HEK293 (cell line): ENCODE measurements at regions not wholly inside any gene's neighbourhood (a gene's known extent, or its start where the extent isn't known, plus 50 kb on each side); places are given as distances from the start of the nearest gene placed in this dataset.
"Not testable (repeated sequence)": the region's sequence is repeated elsewhere in the genome, so short reads cannot be mapped to it uniquely, and the experiment has no call there.

Experiments
- CTCF ChIA-PET: fragments of 350-600 bp; formaldehyde crosslinking; extraction: SDS; loops from one replicate; lab custom pipeline; 2021; ENCODE audit warnings: antibody characterized with exemption; lab: Yijun Ruan, JAX
- POLR2A ChIA-PET: fragments of 300-600 bp; formaldehyde crosslinking; extraction: SDS; loops from one replicate; lab custom pipeline; 2020; ENCODE audit warnings: antibody characterized with exemption, inconsistent platforms; lab: Yijun Ruan, JAX
- H3K27ac ChIP-seq: fragments of 200-500 bp; sonication (Bioruptor generic); 2 replicates; pipeline ENCODE4 v1.5.1; 2014; ENCODE audit warnings: low read depth, low read length, control low read depth, inconsistent platforms; ENCODE audit errors: extremely low read depth
- H3K36me3 ChIP-seq, 2 experiments: fragments of 200-500 bp in 1 of 2; sonication (Bioruptor generic) in 1 of 2; 1 replicate in 1 of 2; 2 replicates in 1 of 2; pipeline ENCODE4 v1.5.1; 2014 to 2017; ENCODE audit warnings: inconsistent platforms in 2 of 2, low read length in 2 of 2; ENCODE audit not compliant: control insufficient read depth in 2 of 2, insufficient read depth in 1 of 2
- H3K4me1 ChIP-seq: fragments of 200-500 bp; sonication (Bioruptor generic); 2 replicates; pipeline ENCODE4 v1.5.1; 2014; ENCODE audit warnings: mild to moderate bottlenecking, low read length, inconsistent platforms; ENCODE audit not compliant: control insufficient read depth, insufficient read depth
- H3K4me3 ChIP-seq: 2 replicates; pipeline ENCODE4 v1.5.1; 2011; ENCODE audit warnings: low read depth, mild to moderate bottlenecking, control low read depth, low read length, moderate library complexity
- H3K9me3 ChIP-seq: fragments of 200-500 bp; sonication (Bioruptor generic); 2 replicates; pipeline ENCODE4 v1.5.1; 2014; ENCODE audit warnings: low read depth, low read length, inconsistent platforms; ENCODE audit not compliant: control insufficient read depth, insufficient read depth
- GLI2 ChIP-seq: fragments of 450-650 bp; formaldehyde crosslinking; IDR thresholded peaks from 2 replicates; pipeline ENCODE4; 2017; ENCODE audit warnings: missing biosample characterization, missing genetic modification characterization, low read depth, borderline replicate concordance
- GLI4 ChIP-seq: fragments of 450-650 bp; formaldehyde crosslinking; IDR thresholded peaks from 2 replicates; pipeline ENCODE4 v1.5.1; 2016; ENCODE audit warnings: missing biosample characterization, missing genetic modification characterization
- KLF8 ChIP-seq: fragments of 450-650 bp; formaldehyde crosslinking; IDR thresholded peaks from 2 replicates; pipeline ENCODE4 v1.5.1; 2016; ENCODE audit warnings: missing biosample characterization, missing genetic modification characterization
- ZFHX2 ChIP-seq: fragments of 450-650 bp; formaldehyde crosslinking; conservative IDR thresholded peaks from 2 replicates; pipeline ENCODE4 v1.5.1; 2016; ENCODE audit warnings: missing biosample characterization, missing genetic modification characterization
- ZNF112 ChIP-seq: fragments of 450-650 bp; formaldehyde crosslinking; IDR thresholded peaks from 2 replicates; pipeline ENCODE4 v1.5.0; 2017; ENCODE audit warnings: missing biosample characterization, missing genetic modification characterization
- ZNF121 ChIP-seq: fragments of 450-650 bp; formaldehyde crosslinking; IDR thresholded peaks from 2 replicates; pipeline ENCODE4 v1.5.1; 2016; ENCODE audit warnings: missing biosample characterization, missing genetic modification characterization
- ZNF175 ChIP-seq: fragments of 450-650 bp; formaldehyde crosslinking; IDR thresholded peaks from 2 replicates; pipeline ENCODE4 v1.5.1; 2016; ENCODE audit warnings: missing biosample characterization, missing genetic modification characterization
- ZNF211 ChIP-seq: fragments of 450-650 bp; formaldehyde crosslinking; IDR thresholded peaks from 2 replicates; pipeline ENCODE4 v1.5.1; 2016; ENCODE audit warnings: low read depth, missing biosample characterization, missing genetic modification characterization
- ZNF214 ChIP-seq: fragments of 450-650 bp; formaldehyde crosslinking; IDR thresholded peaks from 2 replicates; pipeline ENCODE4 v1.5.1; 2017; ENCODE audit warnings: missing biosample characterization, mild to moderate bottlenecking, missing genetic modification characterization, borderline replicate concordance
- ZNF221 ChIP-seq: fragments of 450-650 bp; formaldehyde crosslinking; IDR thresholded peaks from 2 replicates; pipeline ENCODE4 v1.5.1; 2017; ENCODE audit warnings: missing biosample characterization, missing genetic modification characterization, borderline replicate concordance
- ZNF223 ChIP-seq: fragments of 450-650 bp; formaldehyde crosslinking; IDR thresholded peaks from 2 replicates; pipeline ENCODE4 v1.5.1; 2016; ENCODE audit warnings: missing biosample characterization, missing genetic modification characterization
- ZNF37A ChIP-seq: fragments of 450-650 bp; IDR thresholded peaks from 2 replicates; pipeline ENCODE4 v1.5.1; 2018; ENCODE audit warnings: missing biosample characterization, missing genetic modification characterization
- ZNF529 ChIP-seq: fragments of 450-650 bp; formaldehyde crosslinking; IDR thresholded peaks from 2 replicates; pipeline ENCODE4 v1.5.1; 2017; ENCODE audit warnings: missing genetic modification characterization, missing biosample characterization; ENCODE audit not compliant: insufficient replicate concordance
- ZNF555 ChIP-seq: fragments of 450-650 bp; formaldehyde crosslinking; conservative IDR thresholded peaks from 2 replicates; pipeline ENCODE4 v1.5.1; 2017; ENCODE audit warnings: missing biosample characterization, mild to moderate bottlenecking, missing genetic modification characterization, inconsistent platforms
- ZNF558 ChIP-seq: fragments of 450-650 bp; formaldehyde crosslinking; IDR thresholded peaks from 2 replicates; pipeline ENCODE4 v1.5.1; 2016; ENCODE audit warnings: missing biosample characterization, missing genetic modification characterization
- ZNF580 ChIP-seq: fragments of 450-650 bp; formaldehyde crosslinking; IDR thresholded peaks from 2 replicates; pipeline ENCODE4 v1.5.1; 2016; ENCODE audit warnings: missing biosample characterization, missing genetic modification characterization
- ZNF768 ChIP-seq: fragments of 450-650 bp; formaldehyde crosslinking; IDR thresholded peaks from 2 replicates; pipeline ENCODE4 v1.5.1; 2018; ENCODE audit warnings: missing biosample characterization, mild to moderate bottlenecking, missing genetic modification characterization
- ZNF785 ChIP-seq: fragments of 450-650 bp; formaldehyde crosslinking; IDR thresholded peaks from 2 replicates; pipeline ENCODE4 v1.5.1; 2016; ENCODE audit warnings: missing biosample characterization, missing genetic modification characterization

DNA sequence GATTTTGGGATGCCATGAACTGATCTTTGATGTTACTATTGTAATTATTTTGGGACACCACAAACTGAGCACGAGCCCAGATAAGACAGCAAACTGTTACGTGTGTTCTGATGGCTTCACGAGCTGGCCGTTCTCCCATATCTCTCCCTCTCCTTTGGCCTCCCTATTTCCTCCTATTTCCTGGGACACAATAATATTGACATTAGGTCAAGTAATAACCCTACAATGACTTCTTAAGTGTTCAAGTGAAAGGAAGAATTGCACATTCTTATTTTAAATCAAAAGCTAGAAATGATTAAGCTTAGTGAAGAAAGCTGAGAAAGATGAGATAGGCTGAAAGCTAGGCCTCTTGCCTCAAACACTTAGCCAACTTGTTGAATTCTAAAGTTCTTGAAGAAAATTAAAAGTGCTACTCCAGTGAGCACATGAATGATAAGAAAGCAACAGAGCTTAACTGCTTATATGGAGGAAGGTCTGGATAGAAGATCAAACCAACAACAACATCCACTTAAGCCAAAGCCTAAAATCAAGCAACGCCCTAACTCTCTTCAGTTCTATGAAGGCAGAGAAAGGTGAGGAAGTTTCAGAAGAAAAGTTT is 247.1 kb downstream of the LRRC70 start (continued):
- no peak for TF ChIP-seq ZNF555 (tag by site-specific recombination)
- TF ChIP-seq ZNF223 (tag by site-specific recombination): no peak
- TF ChIP-seq GLI2 (tag by site-specific recombination): no peak
- TF ChIP-seq ZNF211 (tag by site-specific recombination): no peak
- TF ChIP-seq KLF8: no peak
- no peak for TF ChIP-seq ZNF785 (tag by site-specific recombination)

- CTCF ChIA-PET: no interaction called here
- Histone ChIP-seq H3K27ac (no peak overlapping the region), H3K4me3 (no peak overlapping the region), H3K9me3 (no peaks in the 10 kb centered on the region), H3K4me1 (no peaks in the 10 kb centered on the region), H3K36me3 (no peaks in the 10 kb centered on the region)
- TF ChIP-seq ZNF768 (tag by site-specific recombination) (no peak), ZNF37A (tag by site-specific recombination) (no peak), ZNF221 (no peak)
- POLR2A ChIA-PET: no interaction called here
Observed at GRCh38 chr5:62824936-62825335, 246.3 kb downstream of the LRRC70 start.

- H3K36me3 ChIP-seq, H3K4me3 ChIP-seq, H3K4me1 ChIP-seq, POLR2A ChIA-PET, H3K27ac ChIP-seq, H3K9me3 ChIP-seq: not testable (repeated sequence)
- CTCF ChIA-PET: interaction anchor here (0.6 to 1.2 kb wide), 2 partner anchors 66 to 125 kb away, joined by 3 read pairs; no protein-coding TSS in a partner anchor
Observed at GRCh38 chr5:62817043-62817442, 238.4 kb downstream of the LRRC70 start.

GRCh38 chr5:62814991-62815390 is 236.4 kb downstream of the LRRC70 start:
- ChIA-PET CTCF (no interaction called here), POLR2A (no interaction called here)
- no peaks in the 10 kb centered on the region for H3K9me3 ChIP-seq
- H3K27ac ChIP-seq: no peak overlapping the region
- H3K4me1 ChIP-seq: peaks cover 3% of the 10 kb centered on the region; the same call in 1 of the 2 replicates
- no peaks in the 10 kb centered on the region for H3K36me3 ChIP-seq
- no peak overlapping the region for H3K4me3 ChIP-seq
- no peak for TF ChIP-seq ZNF580
- TF ChIP-seq ZFHX2 (tag by site-specific recombination): no peak
- no peak for TF ChIP-seq ZNF112 (tag by site-specific recombination)
- TF ChIP-seq GLI4 (tag by site-specific recombination): no peak
- TF ChIP-seq ZNF214 (tag by site-specific recombination): no peak
- TF ChIP-seq ZNF558 (tag by site-specific recombination): no peak
- TF ChIP-seq ZNF121 (tag by site-specific recombination): no peak
- TF ChIP-seq ZNF529 (tag by site-specific recombination): no peak
- no peak for TF ChIP-seq ZNF175 (tag by site-specific recombination)
